Uterus (tissue), 2 donors: ENCODE measurements at regions not wholly inside any gene's neighbourhood (a gene's known extent, or its start where the extent isn't known, plus 50 kb on each side); places are given as distances from the start of the nearest gene placed in this dataset.

Experiments
- CTCF ChIP-seq, 4 experiments: fragments of 200-600 bp in 2 of 4; fragments of 450-650 bp in 2 of 4; sonication (generic) in 2 of 4; IDR thresholded peaks; one replicate each; pipeline ENCODE4 v1.5.1; 2016 to 2019; ENCODE audit warnings: antibody characterized with exemption in 4 of 4, mild to moderate bottlenecking in 2 of 4, moderate library complexity in 1 of 4
- POLR2A ChIP-seq, 2 donors: fragments of 450-650 bp; IDR thresholded peaks; one replicate each; pipeline ENCODE4 v1.6.1; 2016; ENCODE audit warnings: antibody characterized with exemption in 2 of 2, mild to moderate bottlenecking in 1 of 2, moderate library complexity in 1 of 2

- TF ChIP-seq CTCF (IDR thresholded peaks at IDR 0.05) (no peak), POLR2A (IDR thresholded peaks at IDR 0.05) (no peak)
Measured at GRCh38 chr6:87826424-87826823, 124.4 kb upstream of the AKIRIN2 start.
